ENCODE measurements at regions not wholly inside any gene's neighbourhood (a gene's known extent, or its start where the extent isn't known, plus 50 kb on each side); places are given as distances from the start of the nearest gene placed in this dataset.
"Not testable (repeated sequence)": the region's sequence is repeated elsewhere in the genome, so short reads cannot be mapped to it uniquely, and the experiment has no call there.

GRCh38 chr2:199195927-199196502 is 261.7 kb downstream of the SATB2 start:
- 57 to 73% (median 67%) methylated on average over 6 of the region's 6 CpGs for WGBS, 4 donors
- no peak overlapping the region for H3K4me3 ChIP-seq
- no peak for DNase-seq
- intact Hi-C loops (cut with DNase I), result no loop called here
- no peaks in the 10 kb centered on the region for H3K9me3 ChIP-seq (replicated peaks in 1 of 3)
- H3K27ac ChIP-seq, result no peak overlapping the region
- no peak for TF ChIP-seq CTCF (IDR thresholded peaks at IDR 0.05)
- TF ChIP-seq POLR2A (IDR thresholded peaks at IDR 0.05), result no peak
- no peaks in the 10 kb centered on the region for H3K36me3 ChIP-seq (replicated peaks in 1 of 2)
- no peaks in the 10 kb centered on the region for H3K4me1 ChIP-seq (replicated peaks in 1 of 2)
- no peaks in the 10 kb centered on the region for H3K27me3 ChIP-seq

GRCh38 chr2:199191461-199191860 is 266.3 kb downstream of the SATB2 start:
- WGBS, 4 donors, result 46 to 58% (median 52%) methylated on average over 8 of the region's 8 CpGs
- Histone ChIP-seq H3K27me3 (no peaks in the 10 kb centered on the region), H3K27ac (no peak overlapping the region), H3K4me1 (replicated peaks in 1 of 2) (no peaks in the 10 kb centered on the region), H3K4me3 (no peak overlapping the region), H3K9me3 (replicated peaks in 1 of 3) (no peaks in the 10 kb centered on the region), H3K36me3 (replicated peaks in 1 of 2) (no peaks in the 10 kb centered on the region)
- no peak for TF ChIP-seq CTCF (IDR thresholded peaks at IDR 0.05)
- no peak for TF ChIP-seq POLR2A (IDR thresholded peaks at IDR 0.05)
- no peak for DNase-seq
- intact Hi-C loops (cut with DNase I), result no loop called here

- no peaks in the 10 kb centered on the region for H3K9me3 ChIP-seq (replicated peaks in 1 of 3)
- H3K36me3 ChIP-seq (replicated peaks in 1 of 2), result no peaks in the 10 kb centered on the region
- no peak for DNase-seq
- 74 to 82% (median 78%) methylated on average over 2 of the region's 2 CpGs for WGBS, 4 donors
- no peak overlapping the region for H3K27ac ChIP-seq
- H3K4me1 ChIP-seq (replicated peaks in 1 of 2), result no peaks in the 10 kb centered on the region
- intact Hi-C loops (cut with DNase I), result no loop called here
- H3K27me3 ChIP-seq, result no peaks in the 10 kb centered on the region
- H3K4me3 ChIP-seq, result no peak overlapping the region
- TF ChIP-seq POLR2A (IDR thresholded peaks at IDR 0.05) (no peak), CTCF (IDR thresholded peaks at IDR 0.05) (no peak)
These were observed 268.5 kb downstream of the SATB2 start for GRCh38 chr2:199189229-199189628.

- no peak for TF ChIP-seq POLR2A (IDR thresholded peaks at IDR 0.05)
- Histone ChIP-seq H3K36me3 (replicated peaks in 1 of 2) (no peaks in the 10 kb centered on the region), H3K4me3 (no peak overlapping the region), H3K27ac (no peak overlapping the region), H3K4me1 (replicated peaks in 1 of 2) (no peaks in the 10 kb centered on the region), H3K27me3 (no peaks in the 10 kb centered on the region), H3K9me3 (replicated peaks in 1 of 3) (no peaks in the 10 kb centered on the region)
- no peak for DNase-seq
- intact Hi-C loops (cut with DNase I), result no loop called here
- 40 to 56% (median 50%) methylated on average over 2 of the region's 2 CpGs for WGBS, 4 donors
These were observed 271.4 kb downstream of the SATB2 start for GRCh38 chr2:199186301-199186751.

- H3K4me1 ChIP-seq (replicated peaks in 1 of 2); intact Hi-C loops (cut with DNase I); H3K27me3 ChIP-seq; H3K4me3 ChIP-seq; H3K36me3 ChIP-seq (replicated peaks in 1 of 2); H3K27ac ChIP-seq; H3K9me3 ChIP-seq (replicated peaks in 1 of 3); DNase-seq: not testable (repeated sequence)
- WGBS, 4 donors, result 62 to 80% (median 70%) methylated on average over 5 of the region's 5 CpGs
These were observed 272.6 kb downstream of the SATB2 start for GRCh38 chr2:199185174-199185573.
